AG04449 (cell line): ENCODE measurements at regions not wholly inside any gene's neighbourhood (a gene's known extent, or its start where the extent isn't known, plus 50 kb on each side); places are given as distances from the start of the nearest gene placed in this dataset.

Experiments used
- CTCF ChIA-PET: fragments of 350-600 bp; formaldehyde crosslinking; extraction: SDS; loops from one replicate; lab custom pipeline; 2021; ENCODE audit warnings: antibody characterized with exemption; lab: Yijun Ruan, JAX
- POLR2A ChIA-PET: fragments of 400-600, 350-600 bp; formaldehyde crosslinking; extraction: SDS; loops from one replicate; lab custom pipeline; 2020; ENCODE audit warnings: antibody characterized with exemption, inconsistent platforms; lab: Yijun Ruan, JAX
- DNase-seq: peaks from one replicate; pipeline ENCODE4 v3.0.0-alpha.2; 2010; ENCODE audit warnings: low read depth, low spot score
- H3K4me3 ChIP-seq: 2 replicates; pipeline ENCODE4 v1.5.1; 2011; ENCODE audit warnings: low read depth, mild to moderate bottlenecking, control low read depth, low read length
- TF ChIP-seq, protein P1 (sequence below): IDR thresholded peaks from one replicate; pipeline ENCODE4 v1.5.1; 2011; ENCODE audit warnings: mild to moderate bottlenecking, moderate library complexity, low read length, control low read depth, inconsistent platforms; ENCODE audit not compliant: insufficient read depth; ENCODE audit errors: missing control alignments

DNA sequence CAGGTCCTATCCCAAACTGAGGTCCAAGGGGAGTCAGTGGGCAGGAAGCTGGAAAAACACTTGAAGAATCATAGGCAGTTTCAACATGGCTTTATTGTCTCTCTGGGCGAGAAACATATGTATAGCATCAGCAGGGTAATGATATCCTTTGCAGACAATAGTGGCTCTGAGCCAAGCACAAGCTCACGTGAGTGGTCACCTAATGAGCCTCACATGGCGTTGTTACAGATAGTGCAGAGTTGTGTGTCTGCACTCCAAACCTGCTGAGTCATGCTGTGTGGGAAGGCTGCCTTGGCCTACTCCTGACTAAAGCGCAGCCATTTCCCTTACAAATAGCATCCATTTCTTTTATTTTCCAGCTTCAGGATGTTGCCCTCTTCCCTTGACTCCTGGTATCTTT is 105.2 kb upstream of the SYT1 start:
- ChIA-PET POLR2A (no interaction called here), CTCF (no interaction called here)
- DNase-seq: no peak
- TF ChIP-seq, protein P1, sequence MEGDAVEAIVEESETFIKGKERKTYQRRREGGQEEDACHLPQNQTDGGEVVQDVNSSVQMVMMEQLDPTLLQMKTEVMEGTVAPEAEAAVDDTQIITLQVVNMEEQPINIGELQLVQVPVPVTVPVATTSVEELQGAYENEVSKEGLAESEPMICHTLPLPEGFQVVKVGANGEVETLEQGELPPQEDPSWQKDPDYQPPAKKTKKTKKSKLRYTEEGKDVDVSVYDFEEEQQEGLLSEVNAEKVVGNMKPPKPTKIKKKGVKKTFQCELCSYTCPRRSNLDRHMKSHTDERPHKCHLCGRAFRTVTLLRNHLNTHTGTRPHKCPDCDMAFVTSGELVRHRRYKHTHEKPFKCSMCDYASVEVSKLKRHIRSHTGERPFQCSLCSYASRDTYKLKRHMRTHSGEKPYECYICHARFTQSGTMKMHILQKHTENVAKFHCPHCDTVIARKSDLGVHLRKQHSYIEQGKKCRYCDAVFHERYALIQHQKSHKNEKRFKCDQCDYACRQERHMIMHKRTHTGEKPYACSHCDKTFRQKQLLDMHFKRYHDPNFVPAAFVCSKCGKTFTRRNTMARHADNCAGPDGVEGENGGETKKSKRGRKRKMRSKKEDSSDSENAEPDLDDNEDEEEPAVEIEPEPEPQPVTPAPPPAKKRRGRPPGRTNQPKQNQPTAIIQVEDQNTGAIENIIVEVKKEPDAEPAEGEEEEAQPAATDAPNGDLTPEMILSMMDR: no peak
- no peak overlapping the region for H3K4me3 ChIP-seq

DNA sequence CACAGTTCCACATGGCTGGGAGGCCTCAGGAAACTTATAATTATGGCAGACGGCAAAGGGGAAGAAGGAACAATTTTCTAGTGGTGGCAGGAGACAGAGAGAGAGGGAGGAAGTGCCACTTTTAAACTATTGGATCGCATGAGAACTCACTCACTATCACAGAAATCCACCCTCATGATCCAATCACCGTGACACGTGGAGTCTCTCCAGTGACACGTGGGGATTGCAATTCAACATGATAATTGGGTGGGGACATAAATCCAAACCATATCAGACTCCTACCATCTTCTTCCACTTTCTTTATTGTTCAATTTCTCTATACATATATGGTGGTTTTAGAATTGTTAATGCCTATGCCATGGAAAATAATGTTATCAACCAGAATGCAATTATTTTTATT is 103.7 kb upstream of the SYT1 start:
- ChIA-PET POLR2A (no interaction called here), CTCF (interaction anchor here (1.2 kb wide), 1 partner anchor 15 kb away, joined by 4 read pairs; no protein-coding TSS in a partner anchor)
- TF ChIP-seq, protein P1: no peak
- no peak for DNase-seq
- H3K4me3 ChIP-seq: no peak overlapping the region

DNA sequence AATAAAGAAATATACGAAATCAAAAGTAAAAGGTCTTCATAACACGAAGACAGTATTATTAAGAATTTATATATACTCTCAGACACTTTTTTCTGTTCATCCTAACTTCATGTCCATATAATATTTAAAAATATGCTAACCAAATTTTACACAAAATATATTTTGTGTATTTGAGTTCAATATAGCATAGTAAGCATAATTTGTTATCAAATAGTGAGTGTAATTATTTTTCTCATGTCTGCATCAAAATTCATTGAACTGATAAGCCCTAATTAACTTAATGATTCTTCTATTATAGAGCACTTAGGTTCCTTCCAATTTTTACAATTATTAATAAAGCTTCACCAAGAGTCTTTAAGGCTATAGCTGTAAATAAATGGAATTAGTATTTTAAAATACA is 99.7 kb upstream of the SYT1 start:
- TF ChIP-seq, protein P1: no peak
- H3K4me3 ChIP-seq: no peak overlapping the region
- POLR2A ChIA-PET: no interaction called here
- CTCF ChIA-PET: no interaction called here
- no peak for DNase-seq

DNA sequence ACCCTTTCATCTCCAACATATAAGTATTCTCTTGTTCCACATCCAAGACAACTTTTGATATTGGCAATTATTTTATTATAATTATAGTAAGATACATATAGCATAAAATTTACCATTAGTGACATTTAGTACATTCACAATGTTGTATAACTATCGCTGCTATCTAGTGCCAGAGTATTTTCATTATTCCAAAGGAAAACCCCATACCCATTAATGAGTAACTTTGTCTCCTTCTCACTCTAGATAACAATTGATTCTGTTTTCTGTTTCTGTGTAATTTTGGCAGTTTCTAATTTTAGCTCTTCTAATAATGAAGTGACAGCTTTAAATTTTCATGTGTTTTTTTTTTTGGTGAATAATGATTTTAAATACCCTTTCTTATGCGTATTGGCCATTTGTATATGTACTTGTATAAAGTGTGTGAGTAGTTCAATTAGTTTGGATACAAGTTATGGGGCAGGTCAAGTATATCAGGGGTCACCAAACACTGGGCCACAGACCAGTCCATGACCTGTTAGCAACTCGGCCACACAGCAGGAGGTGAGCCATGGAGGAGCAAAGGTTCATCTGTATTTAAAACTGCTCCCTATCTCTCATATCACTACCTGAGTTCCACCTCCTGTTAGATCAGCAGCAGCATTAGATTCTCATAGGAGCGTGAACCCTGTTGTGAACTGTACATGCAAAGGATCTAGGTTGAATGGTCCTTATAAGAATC is 97.2 kb upstream of the SYT1 start:
- TF ChIP-seq, protein P1: no peak
- no peak for DNase-seq
- POLR2A ChIA-PET: no interaction called here
- CTCF ChIA-PET: no interaction called here
- no peak overlapping the region for H3K4me3 ChIP-seq

DNA sequence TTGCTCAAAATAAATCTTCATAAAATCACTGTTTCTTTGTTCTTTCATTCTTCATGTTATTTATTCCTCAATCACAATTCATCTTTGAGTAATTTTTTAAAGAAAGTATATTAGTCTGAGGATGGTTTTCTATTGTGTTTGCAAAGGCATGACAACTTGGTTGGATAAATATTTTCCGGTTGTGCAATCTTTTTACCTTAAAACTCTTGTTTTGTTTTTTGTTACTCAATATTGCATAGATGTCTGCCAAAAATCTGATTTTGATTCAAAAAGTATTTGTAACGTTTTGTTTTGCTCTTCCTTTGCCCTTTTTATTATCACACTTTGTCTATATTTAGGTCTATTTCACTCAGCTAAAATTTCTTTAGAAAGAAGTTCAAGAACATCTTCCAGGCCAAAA is 86.2 kb upstream of the SYT1 start:
- DNase-seq: no peak
- CTCF ChIA-PET: no interaction called here
- POLR2A ChIA-PET: no interaction called here
- TF ChIP-seq, protein P1: no peak
- H3K4me3 ChIP-seq: no peak overlapping the region

DNA sequence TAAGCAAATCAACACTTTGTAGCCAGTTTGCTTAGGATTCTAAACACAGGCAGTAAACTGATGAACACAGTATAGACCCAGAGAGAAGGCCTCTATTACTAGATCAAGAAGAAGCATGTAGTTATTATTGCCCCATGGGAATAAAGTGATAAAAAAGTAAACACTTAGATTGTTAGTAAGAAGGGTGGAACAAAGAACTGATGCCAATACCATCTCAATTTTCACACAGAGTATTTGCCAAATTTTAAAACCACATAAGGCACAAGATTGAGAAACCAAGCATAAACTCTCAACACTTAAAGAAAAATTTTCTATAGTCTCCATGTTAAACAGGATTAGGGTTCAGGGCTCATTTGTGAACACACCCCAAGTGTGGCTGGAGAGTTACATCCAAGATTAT is 77.0 kb upstream of the SYT1 start:
- DNase-seq: no peak
- POLR2A ChIA-PET: no interaction called here
- H3K4me3 ChIP-seq: no peak overlapping the region
- TF ChIP-seq, protein P1: no peak
- CTCF ChIA-PET: no interaction called here
